ENCODE measurements at regions not wholly inside any gene's neighbourhood (a gene's known extent, or its start where the extent isn't known, plus 50 kb on each side); places are given as distances from the start of the nearest gene placed in this dataset.

GRCh38 chr14:101022916-101023435, 119.5 kb upstream of the RTL1 start:
- TF ChIP-seq, protein P1, sequence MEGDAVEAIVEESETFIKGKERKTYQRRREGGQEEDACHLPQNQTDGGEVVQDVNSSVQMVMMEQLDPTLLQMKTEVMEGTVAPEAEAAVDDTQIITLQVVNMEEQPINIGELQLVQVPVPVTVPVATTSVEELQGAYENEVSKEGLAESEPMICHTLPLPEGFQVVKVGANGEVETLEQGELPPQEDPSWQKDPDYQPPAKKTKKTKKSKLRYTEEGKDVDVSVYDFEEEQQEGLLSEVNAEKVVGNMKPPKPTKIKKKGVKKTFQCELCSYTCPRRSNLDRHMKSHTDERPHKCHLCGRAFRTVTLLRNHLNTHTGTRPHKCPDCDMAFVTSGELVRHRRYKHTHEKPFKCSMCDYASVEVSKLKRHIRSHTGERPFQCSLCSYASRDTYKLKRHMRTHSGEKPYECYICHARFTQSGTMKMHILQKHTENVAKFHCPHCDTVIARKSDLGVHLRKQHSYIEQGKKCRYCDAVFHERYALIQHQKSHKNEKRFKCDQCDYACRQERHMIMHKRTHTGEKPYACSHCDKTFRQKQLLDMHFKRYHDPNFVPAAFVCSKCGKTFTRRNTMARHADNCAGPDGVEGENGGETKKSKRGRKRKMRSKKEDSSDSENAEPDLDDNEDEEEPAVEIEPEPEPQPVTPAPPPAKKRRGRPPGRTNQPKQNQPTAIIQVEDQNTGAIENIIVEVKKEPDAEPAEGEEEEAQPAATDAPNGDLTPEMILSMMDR (IDR thresholded peaks at IDR 0.05), result no peak
- TF ChIP-seq POLR2AphosphoS5 (IDR thresholded peaks at IDR 0.05), result no peak

Measured in prostate gland (tissue), 2 donors.